ENCODE measurements at regions not wholly inside any gene's neighbourhood (a gene's known extent, or its start where the extent isn't known, plus 50 kb on each side); places are given as distances from the start of the nearest gene placed in this dataset.

DNA sequence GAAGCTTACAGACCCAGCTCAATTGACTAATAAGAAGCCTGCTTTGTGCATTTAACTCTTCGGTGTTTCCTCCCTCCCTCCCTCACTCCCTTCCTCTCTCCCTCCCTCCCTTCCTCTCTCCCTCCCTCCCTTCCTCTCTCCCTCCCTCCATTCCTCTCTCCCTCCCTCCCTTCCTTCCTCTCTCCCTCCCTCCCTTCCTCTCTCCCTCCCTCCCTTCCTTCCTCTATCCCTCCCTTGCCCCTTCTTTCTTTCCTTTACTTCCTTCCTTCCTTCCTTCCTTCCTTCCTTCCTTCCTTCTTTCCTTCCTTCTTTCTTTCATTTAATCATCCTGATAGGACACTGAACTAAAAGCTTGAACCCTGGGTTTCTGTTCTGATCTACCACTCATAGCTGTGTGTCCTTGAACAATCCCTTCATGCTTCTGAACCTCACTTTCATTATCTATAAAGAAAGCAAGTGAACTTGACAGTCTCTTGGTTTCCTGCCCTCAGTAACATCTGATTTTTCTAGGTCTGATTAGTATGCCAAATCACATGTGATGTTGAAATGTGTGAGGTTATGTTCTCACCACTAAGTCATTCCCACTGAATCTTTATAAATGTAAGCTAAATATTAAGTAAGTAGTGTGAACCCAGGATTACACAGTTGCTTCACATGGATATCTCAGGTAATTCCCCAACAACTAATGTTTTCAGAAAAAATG is 132.3 kb upstream of the BMP2 start:
- TF ChIP-seq, protein P1, sequence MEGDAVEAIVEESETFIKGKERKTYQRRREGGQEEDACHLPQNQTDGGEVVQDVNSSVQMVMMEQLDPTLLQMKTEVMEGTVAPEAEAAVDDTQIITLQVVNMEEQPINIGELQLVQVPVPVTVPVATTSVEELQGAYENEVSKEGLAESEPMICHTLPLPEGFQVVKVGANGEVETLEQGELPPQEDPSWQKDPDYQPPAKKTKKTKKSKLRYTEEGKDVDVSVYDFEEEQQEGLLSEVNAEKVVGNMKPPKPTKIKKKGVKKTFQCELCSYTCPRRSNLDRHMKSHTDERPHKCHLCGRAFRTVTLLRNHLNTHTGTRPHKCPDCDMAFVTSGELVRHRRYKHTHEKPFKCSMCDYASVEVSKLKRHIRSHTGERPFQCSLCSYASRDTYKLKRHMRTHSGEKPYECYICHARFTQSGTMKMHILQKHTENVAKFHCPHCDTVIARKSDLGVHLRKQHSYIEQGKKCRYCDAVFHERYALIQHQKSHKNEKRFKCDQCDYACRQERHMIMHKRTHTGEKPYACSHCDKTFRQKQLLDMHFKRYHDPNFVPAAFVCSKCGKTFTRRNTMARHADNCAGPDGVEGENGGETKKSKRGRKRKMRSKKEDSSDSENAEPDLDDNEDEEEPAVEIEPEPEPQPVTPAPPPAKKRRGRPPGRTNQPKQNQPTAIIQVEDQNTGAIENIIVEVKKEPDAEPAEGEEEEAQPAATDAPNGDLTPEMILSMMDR (IDR thresholded peaks at IDR 0.05; ENCODE audit: low read depth, low read length): no peak
- TF ChIP-seq EZH2phosphoT487 (IDR thresholded peaks at IDR 0.05; ENCODE audit: low read depth): no peak
